Heart right ventricle (tissue), 16 donors: ENCODE measurements at regions not wholly inside any gene's neighbourhood (a gene's known extent, or its start where the extent isn't known, plus 50 kb on each side); places are given as distances from the start of the nearest gene placed in this dataset.
"Not testable (repeated sequence)": the region's sequence is repeated elsewhere in the genome, so short reads cannot be mapped to it uniquely, and the experiment has no call there.

Experiments
- ATAC-seq, 8 donors: fragments of 200-7000 bp; cut with Tn5 transposase; one replicate each; pipeline ENCODE4 v1.9.1; 2020; ENCODE audit warnings: mild to moderate bottlenecking in 8 of 8, moderate library complexity in 8 of 8, moderate number of reproducible peaks in 1 of 8
- DNase-seq, 2 donors: peaks; one replicate each; pipeline ENCODE4 v3.0.0-alpha.2; 2020
- H3K27ac ChIP-seq, 10 donors: fragments of 200-600 bp; sonication (generic) in 2 of 10; one replicate each; pipeline versions ENCODE4 v1.5.0 to v1.8.0; 2020 to 2022; ENCODE audit warnings: mild to moderate bottlenecking in 3 of 10
- H3K27me3 ChIP-seq, 7 donors: fragments of 200-600 bp; one replicate each; pipeline ENCODE4 v1.8.0; 2021 to 2022; ENCODE audit warnings: mild to moderate bottlenecking in 2 of 7
- H3K36me3 ChIP-seq, 9 donors: fragments of 200-600 bp; sonication (generic) in 1 of 9; one replicate each; pipeline versions ENCODE4 v1.5.0 to v1.8.0; 2020 to 2022; ENCODE audit warnings: mild to moderate bottlenecking in 2 of 9
- H3K4me1 ChIP-seq, 9 donors: fragments of 200-600 bp; sonication (generic) in 1 of 9; one replicate each; pipeline versions ENCODE4 v1.5.0 to v1.8.0; 2020 to 2022; ENCODE audit warnings: mild to moderate bottlenecking in 4 of 9
- H3K4me3 ChIP-seq, 10 donors: fragments of 200-600 bp; sonication (generic) in 2 of 10; one replicate each; pipeline versions ENCODE4 v1.5.0 to v1.8.0; 2020 to 2022; ENCODE audit warnings: mild to moderate bottlenecking in 7 of 10, moderate library complexity in 2 of 10
- H3K9me3 ChIP-seq, 11 donors: fragments of 200-600 bp in 10 of 11; sonication (generic) in 2 of 11; one replicate each; pipeline versions ENCODE4 v1.5.0 to v1.8.0; 2013 to 2022; ENCODE audit warnings: mild to moderate bottlenecking in 2 of 11, control low read depth in 1 of 11, moderate library complexity in 1 of 11
- WGBS, 2 donors: extraction: QIAGEN DNeasy Blood & Tissue Kit; methylation state at CpG; one replicate each; pipeline ENCODE4 v1.1.7; 2013; ENCODE audit warnings: inconsistent platforms in 1 of 2; 5-methylcytosine and 5-hydroxymethylcytosine counted together
- intact Hi-C, 10 donors: fragments of 100-400 bp; cut with DNase I; formaldehyde crosslinking; loops; one replicate each; pipeline versions ENCODE4 v1.11.1 to v1.14.2; 2022
- TF ChIP-seq, protein P1 (sequence below), 9 donors: fragments of 200-600 bp; sonication (generic) in 2 of 9; IDR thresholded peaks; one replicate each; pipeline versions ENCODE4 v1.5.0 to v1.8.0; 2021 to 2022; ENCODE audit warnings: antibody characterized with exemption in 9 of 9, mild to moderate bottlenecking in 5 of 9, moderate library complexity in 1 of 9
- donor health status: Arrhythmogenic right ventricular cardiomyopathy.
- donor health status: ischemic (EF 13 %, LVEDD 7.1; RV severe dilation, severe dysfunction).
- donor health status: healthy with polysubstance abuse.
- donor health status: DM: no; HTN: yes; CAD: no.
- donor health status: DM: no; HTN: no; CAD: no.
- donor health status: ischemic (EF 25% LVEDD 6.9; RV normal size, moderate dysfunction).
- donor health status: ischemic (EF 25% LVEDD 5.7; RV mildly dilated, moderate dysfunction).
- donor health status: healthy.
- donor health status: DM: yes; HTN: yes; CAD: no.
- donor health status: Ischemic cardiomyopathy.
- donor health status: ischemic (EF 35%, LVEDD 5.7; RV mildly dilated, moderate dysfunction).
- donor health status: nonischemic (EF 11% LVEDD 7.7; RV severe dilation, severe dysfunction).
- donor health status: DM: yes; HTN: yes; CAD: no.
- donor health status: PGD.
- donor health status: ischemic (EF 29% LVEDD 5.4; RV normal size, mild dysfunction).
- donor health status: nonischemic (EF 23%, LVEDD 6.1; RV moderate dilation, normal function).

DNA sequence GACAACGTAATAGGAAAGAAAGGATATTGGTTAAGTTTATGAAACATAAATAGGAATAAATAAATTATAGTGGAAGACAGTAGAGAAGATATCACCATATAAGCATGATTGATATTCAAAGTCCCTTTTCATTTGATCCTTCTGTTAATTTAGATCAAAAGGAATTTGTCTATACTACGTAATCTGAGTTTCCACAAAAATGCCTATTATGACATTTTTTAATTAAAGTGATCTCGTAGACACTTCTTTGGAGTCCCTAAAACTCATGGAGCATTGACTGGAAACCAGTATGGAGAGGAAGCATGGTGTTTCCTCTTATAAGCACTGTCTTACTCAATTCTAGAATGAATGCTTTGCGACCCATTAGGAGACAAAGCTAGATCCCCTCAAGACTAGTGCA is 411.4 kb upstream of the SPHKAP start:
- TF ChIP-seq, protein P1, sequence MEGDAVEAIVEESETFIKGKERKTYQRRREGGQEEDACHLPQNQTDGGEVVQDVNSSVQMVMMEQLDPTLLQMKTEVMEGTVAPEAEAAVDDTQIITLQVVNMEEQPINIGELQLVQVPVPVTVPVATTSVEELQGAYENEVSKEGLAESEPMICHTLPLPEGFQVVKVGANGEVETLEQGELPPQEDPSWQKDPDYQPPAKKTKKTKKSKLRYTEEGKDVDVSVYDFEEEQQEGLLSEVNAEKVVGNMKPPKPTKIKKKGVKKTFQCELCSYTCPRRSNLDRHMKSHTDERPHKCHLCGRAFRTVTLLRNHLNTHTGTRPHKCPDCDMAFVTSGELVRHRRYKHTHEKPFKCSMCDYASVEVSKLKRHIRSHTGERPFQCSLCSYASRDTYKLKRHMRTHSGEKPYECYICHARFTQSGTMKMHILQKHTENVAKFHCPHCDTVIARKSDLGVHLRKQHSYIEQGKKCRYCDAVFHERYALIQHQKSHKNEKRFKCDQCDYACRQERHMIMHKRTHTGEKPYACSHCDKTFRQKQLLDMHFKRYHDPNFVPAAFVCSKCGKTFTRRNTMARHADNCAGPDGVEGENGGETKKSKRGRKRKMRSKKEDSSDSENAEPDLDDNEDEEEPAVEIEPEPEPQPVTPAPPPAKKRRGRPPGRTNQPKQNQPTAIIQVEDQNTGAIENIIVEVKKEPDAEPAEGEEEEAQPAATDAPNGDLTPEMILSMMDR (IDR thresholded peaks at IDR 0.05): no peak
- Histone ChIP-seq H3K9me3 (peaks cover 0 to 9% (median 0%) of the 10 kb centered on the region in 11 donors), H3K4me1 (no peaks in the 10 kb centered on the region), H3K27me3 (no peaks in the 10 kb centered on the region), H3K27ac (no peak overlapping the region), H3K4me3 (no peak overlapping the region), H3K36me3 (no peaks in the 10 kb centered on the region)
- DNase-seq (no peak), ATAC-seq (no peak)
- intact Hi-C loops: no loop called here
- 50 to 74% methylated on average over 4 of the region's 4 CpGs for WGBS, 2 donors

DNA sequence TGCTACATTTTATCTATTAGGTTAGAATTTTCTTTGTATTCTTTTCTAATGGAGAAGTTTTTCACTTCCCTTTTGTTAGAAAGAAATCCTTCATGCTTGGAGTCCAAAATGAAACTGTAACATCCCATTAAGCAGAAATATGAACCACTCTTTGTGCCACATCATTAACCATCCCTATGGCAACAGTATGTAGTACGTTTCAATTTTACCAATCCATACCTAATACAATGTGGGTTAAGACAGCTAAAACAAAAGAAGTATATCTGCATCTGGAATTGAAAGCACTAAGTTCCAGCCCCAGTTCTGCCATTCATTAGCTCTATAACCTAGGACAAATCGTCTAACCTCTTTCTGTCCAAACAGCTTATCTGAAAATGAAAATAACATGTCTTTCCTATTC is 409.2 kb upstream of the SPHKAP start:
- TF ChIP-seq, protein P1 (IDR thresholded peaks at IDR 0.05): no peak
- H3K27me3 ChIP-seq: no peaks in the 10 kb centered on the region
- H3K4me1 ChIP-seq: no peaks in the 10 kb centered on the region
- no peak for DNase-seq
- 68 to 75% methylated on average over 2 of the region's 2 CpGs for WGBS, 2 donors
- H3K36me3 ChIP-seq: no peaks in the 10 kb centered on the region
- H3K9me3 ChIP-seq: peaks cover 0 to 10% (median 0%) of the 10 kb centered on the region in 11 donors
- no peak overlapping the region for H3K4me3 ChIP-seq
- no peak overlapping the region for H3K27ac ChIP-seq
- intact Hi-C loops: no loop called here
- ATAC-seq: no peak

DNA sequence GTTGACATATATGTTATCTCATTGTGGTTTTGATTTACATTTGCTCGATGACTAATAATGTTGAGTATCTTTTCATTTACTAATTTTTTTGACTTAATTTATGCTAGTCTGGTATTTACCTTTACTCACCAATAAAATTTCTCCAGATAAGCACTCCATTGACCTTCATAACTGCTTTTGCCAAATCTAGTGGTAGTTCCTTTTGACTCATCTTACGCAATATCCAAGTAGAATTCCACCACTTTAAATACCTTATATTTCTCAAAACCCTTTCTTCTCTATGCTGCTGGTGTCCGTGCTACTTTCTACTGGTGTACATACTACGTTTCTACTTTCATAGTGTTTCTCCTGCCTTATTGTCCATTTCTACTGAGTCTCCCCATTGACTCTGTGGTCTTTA is 407.6 kb upstream of the SPHKAP start:
- Histone ChIP-seq H3K4me3 (no peak overlapping the region), H3K27me3 (no peaks in the 10 kb centered on the region), H3K27ac (no peak overlapping the region), H3K36me3 (no peaks in the 10 kb centered on the region), H3K4me1 (no peaks in the 10 kb centered on the region), H3K9me3 (peaks cover 0 to 10% (median 0%) of the 10 kb centered on the region in 11 donors)
- WGBS, 2 donors: 67 to 76% methylated on average over 4 of the region's 4 CpGs
- DNase-seq: no peak
- intact Hi-C loops: no loop called here
- TF ChIP-seq, protein P1 (IDR thresholded peaks at IDR 0.05): no peak
- ATAC-seq: no peak

DNA sequence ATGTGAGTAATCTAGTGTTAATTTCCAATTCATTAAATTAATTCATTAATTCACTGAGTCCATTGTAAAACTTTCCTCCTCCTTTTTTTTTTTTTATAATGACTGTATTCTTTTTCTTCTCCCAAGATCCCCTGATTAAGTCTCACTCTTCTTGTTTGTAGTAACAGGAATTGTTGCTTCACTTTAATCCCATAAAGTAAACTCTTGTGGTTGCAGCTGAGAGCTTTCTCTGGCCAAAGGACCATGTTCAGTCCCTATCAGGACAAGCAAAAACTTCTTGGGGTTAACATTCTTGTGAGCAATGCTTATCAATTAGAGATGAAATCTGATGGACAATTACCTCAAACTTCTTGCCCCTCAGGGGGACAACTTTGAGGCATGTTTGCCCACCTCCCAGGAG is 400.2 kb upstream of the SPHKAP start:
- Histone ChIP-seq H3K27ac (no peak overlapping the region), H3K27me3 (no peaks in the 10 kb centered on the region), H3K9me3 (no peaks in the 10 kb centered on the region), H3K4me1 (no peaks in the 10 kb centered on the region), H3K36me3 (no peaks in the 10 kb centered on the region), H3K4me3 (no peak overlapping the region)
- intact Hi-C loops: no loop called here
- ATAC-seq (no peak), DNase-seq (no peak)
- TF ChIP-seq, protein P1 (IDR thresholded peaks at IDR 0.05): no peak

DNA sequence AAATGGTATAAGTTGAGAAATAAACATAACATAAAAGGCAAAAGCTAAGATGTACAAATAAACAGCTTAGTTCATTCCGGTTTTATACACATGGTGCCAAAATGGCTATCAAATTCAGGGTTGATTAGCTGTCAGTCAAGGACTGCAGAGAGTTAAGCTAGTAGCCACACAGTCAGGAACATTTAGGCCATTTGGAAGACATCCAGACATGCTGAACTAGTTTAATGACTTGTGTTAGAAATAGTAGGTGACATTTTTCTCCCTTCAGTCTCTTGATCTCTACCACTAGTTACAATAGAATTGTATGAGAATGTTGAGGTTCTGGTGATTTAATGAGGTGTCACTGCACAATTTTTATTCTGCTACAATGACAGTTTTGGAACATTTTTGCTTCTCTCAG is 394.4 kb upstream of the SPHKAP start:
- WGBS, 2 donors: 47 to 58% methylated on average over 1 of the region's 1 CpG
- H3K27me3 ChIP-seq: no peaks in the 10 kb centered on the region
- intact Hi-C loops: no loop called here
- peaks cover 0 to 6% (median 0%) of the 10 kb centered on the region in 9 donors for H3K4me1 ChIP-seq
- no peak for DNase-seq
- TF ChIP-seq, protein P1 (IDR thresholded peaks at IDR 0.05): no peak
- no peak overlapping the region for H3K27ac ChIP-seq
- no peaks in the 10 kb centered on the region for H3K9me3 ChIP-seq
- H3K36me3 ChIP-seq: no peaks in the 10 kb centered on the region
- H3K4me3 ChIP-seq: no peak overlapping the region
- peak in 1 of 8 donors; percentile 41 for ATAC-seq

DNA sequence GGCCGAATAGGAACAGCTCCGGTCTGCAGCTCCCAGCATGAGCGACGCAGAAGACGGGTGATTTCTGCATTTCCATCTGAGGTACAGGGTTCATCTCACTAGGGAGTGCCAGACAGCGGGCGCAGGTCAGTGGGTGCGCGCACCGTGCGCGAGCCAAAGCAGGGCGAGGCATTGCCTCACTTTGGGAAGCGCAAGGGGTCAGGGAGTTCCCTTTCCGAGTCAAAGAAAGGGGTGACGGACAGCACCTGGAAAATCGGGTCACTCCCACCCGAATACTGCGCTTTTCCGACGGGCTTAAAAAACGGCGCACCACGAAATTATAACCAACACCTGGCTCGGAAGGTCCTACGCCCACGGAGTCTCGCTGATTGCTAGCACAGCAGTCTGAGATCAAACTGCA is 386.8 kb upstream of the SPHKAP start:
- H3K27me3 ChIP-seq, H3K27ac ChIP-seq, DNase-seq, intact Hi-C loops, H3K9me3 ChIP-seq, H3K4me1 ChIP-seq, ATAC-seq, H3K4me3 ChIP-seq, H3K36me3 ChIP-seq: not testable (repeated sequence)
- 87 to 89% methylated on average over 25 to 28 of the region's 28 CpGs for WGBS, 2 donors
